ENCODE measurements at regions not wholly inside any gene's neighbourhood (a gene's known extent, or its start where the extent isn't known, plus 50 kb on each side); places are given as distances from the start of the nearest gene placed in this dataset.

DNA sequence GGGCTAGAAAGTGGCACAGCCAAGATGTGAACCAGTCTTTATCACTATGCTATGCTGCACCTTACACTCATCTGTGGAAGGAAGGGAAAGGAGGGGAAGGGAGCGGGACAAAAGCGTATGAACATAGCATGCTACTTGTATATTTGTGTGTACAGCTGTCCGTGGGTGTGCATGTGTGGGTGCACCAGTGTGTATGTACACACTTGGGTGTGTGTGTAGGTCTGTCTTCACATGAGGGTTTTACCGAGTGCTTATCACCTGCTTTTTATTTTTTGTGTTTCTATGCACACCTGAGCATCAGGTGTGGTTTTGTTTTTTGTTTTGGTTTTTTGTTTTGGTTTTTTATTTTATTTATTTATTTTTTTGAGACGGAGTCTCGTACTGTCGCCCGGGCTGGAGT lies 255.7 kb downstream of the RRAGC start:
- intact Hi-C loops (cut with micrococcal nuclease; ENCODE audit: unreplicated experiment): no loop called here
- no peak for TF ChIP-seq EZH2 (IDR thresholded peaks at IDR 0.05; ENCODE audit: low read depth)
- TF ChIP-seq CTCF (conservative IDR thresholded peaks at IDR 0.05): no peak
- no peaks in the 10 kb centered on the region for H3K79me2 ChIP-seq (ENCODE audit: low read depth)
- H3K27ac ChIP-seq: no peak overlapping the region
- no peaks in the 10 kb centered on the region for H3F3A ChIP-seq (ENCODE audit: insufficient read depth, low read depth)
- CTCF ChIA-PET: no interaction called here
- H3K36me3 ChIP-seq (ENCODE audit: low read depth): no peaks in the 10 kb centered on the region
- POLR2A ChIA-PET (ENCODE audit: unreplicated experiment): no interaction called here
- no peaks in the 10 kb centered on the region for H4K20me1 ChIP-seq (ENCODE audit: insufficient read depth)
- no peaks in the 10 kb centered on the region for H3K9me3 ChIP-seq (ENCODE audit: insufficient read depth, low read depth)
- no peaks in the 10 kb centered on the region for H3K4me1 ChIP-seq (replicated peaks; ENCODE audit: insufficient read depth)
- no peaks in the 10 kb centered on the region for H3K9me2 ChIP-seq (ENCODE audit: insufficient read depth)
- peaks cover 33% of the 10 kb centered on the region for H3K27me3 ChIP-seq (ENCODE audit: insufficient read depth, low read depth)
- no peak for DNase-seq
- H3K4me2 ChIP-seq: no peak overlapping the region
- BruUV-seq (replicated peaks): no TSS peak
- H2AFZ ChIP-seq: no peak overlapping the region
- no peak overlapping the region for H3K4me3 ChIP-seq

- no peaks in the 10 kb centered on the region for H3K9me2 ChIP-seq (ENCODE audit: insufficient read depth)
- H3K4me1 ChIP-seq (replicated peaks; ENCODE audit: insufficient read depth): no peaks in the 10 kb centered on the region
- no peaks in the 10 kb centered on the region for H4K20me1 ChIP-seq (ENCODE audit: insufficient read depth)
- peaks cover 57% of the 10 kb centered on the region for H3K27me3 ChIP-seq (ENCODE audit: insufficient read depth, low read depth)
- ChIA-PET POLR2A (ENCODE audit: unreplicated experiment) (no interaction called here), CTCF (no interaction called here)
- H3F3A ChIP-seq (ENCODE audit: insufficient read depth, low read depth): no peaks in the 10 kb centered on the region
- H3K4me3 ChIP-seq: no peak overlapping the region
- TF ChIP-seq EZH2 (IDR thresholded peaks at IDR 0.05; ENCODE audit: low read depth) (no peak), CTCF (conservative IDR thresholded peaks at IDR 0.05) (no peak)
- DNase-seq: no peak
- no peaks in the 10 kb centered on the region for H3K36me3 ChIP-seq (ENCODE audit: low read depth)
- H3K27ac ChIP-seq: no peak overlapping the region
- no TSS peak for BruUV-seq (replicated peaks)
- H3K9me3 ChIP-seq (ENCODE audit: insufficient read depth, low read depth): no peaks in the 10 kb centered on the region
- no peak overlapping the region for H3K4me2 ChIP-seq
- no peak overlapping the region for H2AFZ ChIP-seq
- no peaks in the 10 kb centered on the region for H3K79me2 ChIP-seq (ENCODE audit: low read depth)
- intact Hi-C loops (cut with micrococcal nuclease; ENCODE audit: unreplicated experiment): no loop called here
These were observed 258.7 kb downstream of the RRAGC start for GRCh38 chr1:38600905-38601304.

DNA sequence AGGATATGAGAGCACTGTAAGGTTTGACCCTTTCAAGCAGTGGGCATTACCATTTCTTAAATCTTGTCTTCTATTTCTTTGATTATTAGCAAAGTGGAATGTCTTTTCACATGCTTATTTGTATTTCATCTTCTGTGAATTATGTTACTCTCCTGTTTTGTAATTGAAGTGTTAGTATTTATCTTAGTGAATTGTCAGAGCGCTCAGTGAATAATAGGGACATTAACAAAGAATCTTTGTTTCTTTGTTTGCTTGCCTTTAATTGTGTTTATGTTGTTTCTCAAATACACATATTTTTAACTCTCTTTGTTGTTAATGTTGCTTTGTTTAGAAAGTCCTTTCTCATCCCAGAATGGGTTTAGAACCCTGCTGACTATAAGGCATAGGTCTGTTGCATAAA lies 259.3 kb downstream of the RRAGC start:
- H3K27ac ChIP-seq: no peak overlapping the region
- H3F3A ChIP-seq (ENCODE audit: insufficient read depth, low read depth): no peaks in the 10 kb centered on the region
- no peak overlapping the region for H3K4me3 ChIP-seq
- intact Hi-C loops (cut with micrococcal nuclease; ENCODE audit: unreplicated experiment): no loop called here
- DNase-seq: no peak
- TF ChIP-seq EZH2 (IDR thresholded peaks at IDR 0.05; ENCODE audit: low read depth) (no peak), CTCF (conservative IDR thresholded peaks at IDR 0.05) (no peak)
- H3K4me1 ChIP-seq (replicated peaks; ENCODE audit: insufficient read depth): no peaks in the 10 kb centered on the region
- CTCF ChIA-PET: no interaction called here
- H4K20me1 ChIP-seq (ENCODE audit: insufficient read depth): no peaks in the 10 kb centered on the region
- POLR2A ChIA-PET (ENCODE audit: unreplicated experiment): no interaction called here
- no TSS peak for BruUV-seq (replicated peaks)
- H3K27me3 ChIP-seq (ENCODE audit: insufficient read depth, low read depth): peaks cover 62% of the 10 kb centered on the region
- no peak overlapping the region for H3K4me2 ChIP-seq
- H3K9me3 ChIP-seq (ENCODE audit: insufficient read depth, low read depth): no peaks in the 10 kb centered on the region
- no peaks in the 10 kb centered on the region for H3K79me2 ChIP-seq (ENCODE audit: low read depth)
- no peak overlapping the region for H2AFZ ChIP-seq
- no peaks in the 10 kb centered on the region for H3K9me2 ChIP-seq (ENCODE audit: insufficient read depth)
- H3K36me3 ChIP-seq (ENCODE audit: low read depth): no peaks in the 10 kb centered on the region

Measured in PC-9 (cell line).